Lower lobe of right lung (tissue), 2 donors: ENCODE measurements at regions not wholly inside any gene's neighbourhood (a gene's known extent, or its start where the extent isn't known, plus 50 kb on each side); places are given as distances from the start of the nearest gene placed in this dataset.

Experiments
- ATAC-seq, 2 donors: fragments of 200-7000 bp; cut with Tn5 transposase; one replicate each; pipeline ENCODE4 v1.9.1; 2020 to 2022; ENCODE audit warnings: mild to moderate bottlenecking in 2 of 2, moderate library complexity in 2 of 2
- DNase-seq: peaks from one replicate; pipeline ENCODE4 v3.0.0-alpha.2; 2020
- H3K27ac ChIP-seq: fragments of 200-600 bp; one replicate; pipeline ENCODE4 v1.8.0; 2022
- H3K27me3 ChIP-seq: fragments of 200-600 bp; one replicate; pipeline ENCODE4 v1.8.0; 2022; ENCODE audit warnings: low read depth
- H3K36me3 ChIP-seq: fragments of 200-600 bp; one replicate; pipeline ENCODE4 v1.8.0; 2022; ENCODE audit warnings: mild to moderate bottlenecking
- H3K4me1 ChIP-seq: fragments of 200-600 bp; one replicate; pipeline ENCODE4 v1.8.0; 2022
- H3K4me3 ChIP-seq: fragments of 200-600 bp; one replicate; pipeline ENCODE4 v1.8.0; 2022; ENCODE audit warnings: mild to moderate bottlenecking
- H3K9me3 ChIP-seq: fragments of 200-600 bp; one replicate; pipeline ENCODE4 v1.8.0; 2022
- CTCF ChIP-seq: fragments of 200-600 bp; IDR thresholded peaks from one replicate; pipeline ENCODE4 v1.8.0; 2022; ENCODE audit warnings: antibody characterized with exemption, mild to moderate bottlenecking
- intact Hi-C: fragments of 100-400 bp; cut with DNase I; formaldehyde crosslinking; loops from one replicate; pipeline ENCODE4 v1.11.0; 2022
- donor health status: DM: no; HTN: yes; CAD: no; lungs with severe emphysema.

GRCh38 chr4:119942806-119943205, 123.8 kb downstream of the MAD2L1 start:
- no peak for ATAC-seq
- DNase-seq: no peak

GRCh38 chr4:119940557-119940956, 126.1 kb downstream of the MAD2L1 start:
- intact Hi-C loops: no loop called here
- TF ChIP-seq CTCF: no peak
- no peak for ATAC-seq
- no peaks in the 10 kb centered on the region for H3K27me3 ChIP-seq
- H3K9me3 ChIP-seq: no peaks in the 10 kb centered on the region
- DNase-seq: no peak
- H3K27ac ChIP-seq: no peak overlapping the region
- H3K36me3 ChIP-seq: no peaks in the 10 kb centered on the region
- H3K4me1 ChIP-seq: no peaks in the 10 kb centered on the region
- no peak overlapping the region for H3K4me3 ChIP-seq

More at GRCh38 chr4:119942806-119943205, 123.8 kb downstream of the MAD2L1 start:
- Histone ChIP-seq H3K36me3 (no peaks in the 10 kb centered on the region), H3K27me3 (no peaks in the 10 kb centered on the region), H3K27ac (no peak overlapping the region), H3K4me1 (no peaks in the 10 kb centered on the region), H3K9me3 (no peaks in the 10 kb centered on the region), H3K4me3 (no peak overlapping the region)
- intact Hi-C loops: no loop called here
- no peak for TF ChIP-seq CTCF

GRCh38 chr4:119939071-119939995, 127.3 kb downstream of the MAD2L1 start:
- ATAC-seq: no peak
- intact Hi-C loops: no loop called here
- Histone ChIP-seq H3K27me3 (no peaks in the 10 kb centered on the region), H3K9me3 (no peaks in the 10 kb centered on the region), H3K4me1 (no peaks in the 10 kb centered on the region), H3K27ac (no peak overlapping the region), H3K36me3 (no peaks in the 10 kb centered on the region), H3K4me3 (no peak overlapping the region)
- TF ChIP-seq CTCF: no peak
- no peak for DNase-seq

- H3K4me1 ChIP-seq: no peaks in the 10 kb centered on the region
- intact Hi-C loops: no loop called here
- H3K9me3 ChIP-seq: no peaks in the 10 kb centered on the region
- DNase-seq (no peak), ATAC-seq (no peak)
- no peaks in the 10 kb centered on the region for H3K27me3 ChIP-seq
- H3K36me3 ChIP-seq: no peaks in the 10 kb centered on the region
- H3K27ac ChIP-seq: no peak overlapping the region
- no peak for TF ChIP-seq CTCF
- H3K4me3 ChIP-seq: no peak overlapping the region
These were observed 128.9 kb downstream of the MAD2L1 start for GRCh38 chr4:119937746-119938145.

- Histone ChIP-seq H3K9me3 (no peaks in the 10 kb centered on the region), H3K4me3 (no peak overlapping the region), H3K27ac (no peak overlapping the region), H3K36me3 (no peaks in the 10 kb centered on the region), H3K4me1 (no peaks in the 10 kb centered on the region), H3K27me3 (no peaks in the 10 kb centered on the region)
- ATAC-seq: no peak
- no peak for DNase-seq
- no peak for TF ChIP-seq CTCF
- intact Hi-C loops: no loop called here
These were observed 133.0 kb downstream of the MAD2L1 start for GRCh38 chr4:119933606-119934005.
